GM12878 (cell line): ENCODE measurements at regions not wholly inside any gene's neighbourhood (a gene's known extent, or its start where the extent isn't known, plus 50 kb on each side); places are given as distances from the start of the nearest gene placed in this dataset.

ENCODE experiments used
- ATAC-seq: fragments of 200-7000 bp; cut with Tn5 transposase; 3 replicates; pipeline ENCODE4 v1.9.1; 2020; ENCODE audit warnings: mild to moderate bottlenecking, moderate library complexity
- BruUV-seq: library from RNA; stranded (reverse); fragments of 400-500 nt; replicated peaks from 2 replicates; lab custom pipeline; 2021; lab: Mats Ljungman, UMichigan
- CTCF ChIA-PET: fragments of 300-600 bp; sonication (Branson Sonifier 250); formaldehyde crosslinking; extraction: SDS; loops from one replicate; lab custom pipeline; 2021; ENCODE audit warnings: inconsistent platforms; lab: Yijun Ruan, JAX
- POLR2A ChIA-PET: fragments of 350-600 bp; formaldehyde crosslinking; extraction: SDS; loops from one replicate; lab custom pipeline; 2021; ENCODE audit warnings: inconsistent platforms; lab: Charles Lee
- RAD21 ChIA-PET: fragments of 300-600 bp; sonication (Branson Sonifier 250); formaldehyde crosslinking; loops from one replicate; lab custom pipeline; 2023; ENCODE audit warnings: antibody characterized with exemption; ENCODE audit not compliant: unreplicated experiment; lab: Charles Lee
- SMC1A ChIA-PET: fragments of 300-600 bp; sonication (Branson Sonifier 250); formaldehyde crosslinking; loops from one replicate; lab custom pipeline; 2023; ENCODE audit not compliant: unreplicated experiment, uncharacterized antibody; lab: Charles Lee
- DNase-seq: peaks from one replicate; pipeline ENCODE4 v3.0.0-alpha.2; 2011; ENCODE audit warnings: low read depth, low spot score
- FAIRE-seq: peaks from 3 replicates; lab custom pipeline; 2011; peaks lifted over from hg19 to GRCh38; lab: Jason Lieb, UNC
- H2AFZ ChIP-seq: 2 replicates; pipeline ENCODE4 v1.6.0; 2011; ENCODE audit warnings: low read depth, low read length, control low read depth; ENCODE audit not compliant: control insufficient read depth
- H3K27ac ChIP-seq: 2 replicates; pipeline ENCODE4 v1.5.1; 2011; ENCODE audit warnings: control low read depth; ENCODE audit not compliant: control insufficient read depth, insufficient read depth
- H3K27me3 ChIP-seq, 2 experiments: replicated peaks in 1 of 2; 2 replicates each; pipeline versions ENCODE4 v1.6.0 to v1.6.1; 2011; ENCODE audit warnings: low read length in 1 of 2; ENCODE audit not compliant: control insufficient read depth in 2 of 2, insufficient read depth in 2 of 2
- H3K36me3 ChIP-seq, 2 experiments: 2 replicates each; pipeline ENCODE4 v1.5.1; 2011; ENCODE audit warnings: low read length in 1 of 2; ENCODE audit not compliant: control insufficient read depth in 2 of 2, insufficient read depth in 2 of 2
- H3K4me1 ChIP-seq: 2 replicates; pipeline ENCODE4 v1.6.1; 2011; ENCODE audit warnings: mild to moderate bottlenecking, low read length, moderate library complexity, mixed read lengths; ENCODE audit not compliant: control insufficient read depth, insufficient read depth
- H3K4me2 ChIP-seq: 2 replicates; pipeline ENCODE4 v1.6.0; 2011; ENCODE audit warnings: control low read depth; ENCODE audit not compliant: control insufficient read depth, insufficient read depth
- H3K4me3 ChIP-seq: fragments of 200-600 bp; sonication (generic); 2 replicates; pipeline ENCODE4 v1.5.1; 2016
- H3K79me2 ChIP-seq: 2 replicates; pipeline ENCODE4 v1.6.0; 2011; ENCODE audit warnings: low read length; ENCODE audit not compliant: control insufficient read depth, insufficient read depth
- H3K9ac ChIP-seq: 2 replicates; pipeline ENCODE4 v1.8.0; 2011; ENCODE audit warnings: low read length, control low read depth, mixed read lengths; ENCODE audit not compliant: control insufficient read depth, insufficient read depth
- H3K9me3 ChIP-seq: replicated peaks from 3 replicates; pipeline ENCODE4 v1.5.1; 2011; ENCODE audit warnings: mild to moderate bottlenecking, low read length; ENCODE audit not compliant: control insufficient read depth, insufficient read depth
- H4K20me1 ChIP-seq: 2 replicates; pipeline ENCODE4 v1.6.0; 2011; ENCODE audit not compliant: control insufficient read depth, insufficient read depth
- EED ChIP-seq: sonication (generic); IDR thresholded peaks from 2 replicates; pipeline ENCODE4 v1.6.1; 2016; ENCODE audit warnings: antibody characterized with exemption, low read depth
- EGR1 ChIP-seq, 2 experiments: IDR thresholded peaks; 1 replicate in 1 of 2; 2 replicates in 1 of 2; pipeline ENCODE4 v1.6.1; 2011 to 2012; ENCODE audit warnings: low read depth in 2 of 2, low read length in 2 of 2, borderline replicate concordance in 1 of 2, mild to moderate bottlenecking in 1 of 2, moderate library complexity in 1 of 2
- ETV6 ChIP-seq, 2 experiments: fragments of 450-650 bp in 1 of 2; IDR thresholded peaks in 1 of 2; conservative IDR thresholded peaks in 1 of 2; 2 replicates each; pipeline ENCODE4 v1.6.1; 2014; ENCODE audit warnings: antibody characterized with exemption in 1 of 2, borderline replicate concordance in 1 of 2, low read depth in 1 of 2, mild to moderate bottlenecking in 1 of 2, moderate library complexity in 1 of 2
- FOS ChIP-seq: IDR thresholded peaks from 3 replicates; pipeline ENCODE4 v1.6.1; 2011; ENCODE audit warnings: borderline replicate concordance; ENCODE audit not compliant: insufficient read length; ENCODE audit errors: extremely low read depth
- HDAC2 ChIP-seq: fragments of 200-600 bp; sonication (generic); IDR thresholded peaks from 2 replicates; pipeline ENCODE4 v1.6.1; 2017
- KAT2A ChIP-seq: conservative IDR thresholded peaks from 2 replicates; pipeline ENCODE4 v1.6.1; 2011; ENCODE audit warnings: low read depth, low read length; ENCODE audit not compliant: control insufficient read depth
- NR2C1 ChIP-seq: fragments of 450-650 bp; IDR thresholded peaks from 2 replicates; pipeline ENCODE4 v1.6.1; 2017; ENCODE audit warnings: antibody characterized with exemption, mild to moderate bottlenecking, moderate library complexity
- RAD21 ChIP-seq: IDR thresholded peaks from 2 replicates; pipeline ENCODE4 v1.6.1; 2011; ENCODE audit warnings: mild to moderate bottlenecking, low read depth, low read length, moderate library complexity; ENCODE audit not compliant: insufficient read depth
- RELA ChIP-seq: fragments of 450-650 bp; IDR thresholded peaks from 2 replicates; pipeline ENCODE4 v1.8.0; 2014; ENCODE audit warnings: borderline replicate concordance; ENCODE audit not compliant: partially characterized antibody
- SRF ChIP-seq, 2 experiments: IDR thresholded peaks; 2 replicates each; pipeline ENCODE4 v1.6.1; 2011; ENCODE audit warnings: low read depth in 2 of 2, low read length in 2 of 2, mild to moderate bottlenecking in 1 of 2, moderate library complexity in 1 of 2
- STAT1 ChIP-seq: fragments of 450-650 bp; conservative IDR thresholded peaks from 2 replicates; pipeline ENCODE4 v1.6.1; 2014; ENCODE audit warnings: antibody characterized with exemption, mild to moderate bottlenecking
- TARDBP ChIP-seq: IDR thresholded peaks from 2 replicates; pipeline ENCODE4 v1.6.1; 2016; ENCODE audit warnings: borderline replicate concordance
- WGBS: methylation state at CpG from one replicate; pipeline ENCODE4 v1.1.6; 2016; ENCODE audit warnings: low lambda C conversion rate; ENCODE audit not compliant: insufficient replicate concordance, insufficient coverage; ENCODE audit errors: missing lambda C conversion rate; 5-methylcytosine and 5-hydroxymethylcytosine counted together
- in situ Hi-C: fragments of 300-500 bp; cut with MboI; formaldehyde crosslinking; loops from 9 replicates; pipeline ENCODE4 v1.14.3; 2018; ENCODE audit warnings: mixed read lengths
- intact Hi-C: fragments of 100-400 bp; cut with micrococcal nuclease; formaldehyde crosslinking; loops from one replicate; pipeline ENCODE4 v1.14.2; 2022; ENCODE audit not compliant: unreplicated experiment
- TF ChIP-seq, protein P1 (sequence below): fragments of 450-650 bp; IDR thresholded peaks from 2 replicates; pipeline ENCODE4 v1.6.1; 2014; ENCODE audit warnings: mild to moderate bottlenecking
- TF ChIP-seq, protein P2 (sequence below): IDR thresholded peaks from 2 replicates; pipeline ENCODE4 v1.6.1; 2012; ENCODE audit warnings: low read depth, low read length, improper control_type of control experiment
- TF ChIP-seq, protein P3 (sequence below): IDR thresholded peaks from 2 replicates; pipeline ENCODE4 v1.6.1; 2012; ENCODE audit warnings: low read length, inconsistent platforms

DNA sequence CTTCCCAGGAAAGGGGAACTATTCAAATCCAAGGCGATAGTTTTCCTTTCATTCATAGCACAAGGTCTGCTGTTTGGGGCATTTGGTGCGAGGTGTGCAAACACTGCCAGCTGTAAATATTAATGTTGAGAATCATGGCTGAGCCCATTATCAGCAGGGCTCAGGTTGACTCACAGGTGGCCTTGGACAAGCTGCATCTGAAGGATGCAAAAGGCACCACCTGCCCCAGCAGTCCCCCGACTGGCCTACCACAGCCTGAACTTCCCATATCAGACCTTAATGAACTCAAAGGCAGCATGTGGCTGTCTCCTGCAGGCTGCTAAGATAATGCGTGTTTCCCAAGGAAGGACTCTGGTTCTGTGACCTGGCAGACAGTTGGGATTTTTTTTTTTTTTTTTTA lies 93.3 kb upstream of the MAP1LC3B2 start:
- H3K4me1 ChIP-seq: no peaks in the 10 kb centered on the region
- ATAC-seq: no peak
- no peak overlapping the region for H3K4me2 ChIP-seq
- RAD21 ChIA-PET: no interaction called here
- POLR2A ChIA-PET: no interaction called here
- no peaks in the 10 kb centered on the region for H3K36me3 ChIP-seq
- H2AFZ ChIP-seq: no peak overlapping the region
- CTCF ChIA-PET: interaction anchor here (0.8 kb wide), 1 partner anchor 66 kb away, joined by 3 read pairs; no protein-coding TSS in a partner anchor
- intact Hi-C loops: no loop called here
- WGBS: 47% methylated on average over 4 of the region's 4 CpGs
- no peak for FAIRE-seq
- H3K79me2 ChIP-seq: no peaks in the 10 kb centered on the region
- no peak overlapping the region for H3K9ac ChIP-seq
- no peak overlapping the region for H3K27ac ChIP-seq
- in situ Hi-C loops: no loop called here
- no peak for TF ChIP-seq EGR1 (IDR thresholded peaks at IDR 0.05; ENCODE audit: borderline replicate concordance in 1 of 2, low read depth in 2 of 2, low read length in 2 of 2)
- no peak for TF ChIP-seq RELA
- TF ChIP-seq EED: no peak
- no peak for TF ChIP-seq FOS
- TF ChIP-seq ETV6 (conservative IDR thresholded peaks at IDR 0.05 in 1 of 2, IDR thresholded peaks at IDR 0.05 in 1 of 2; ENCODE audit: borderline replicate concordance in 1 of 2, low read depth in 1 of 2): no peak
- TF ChIP-seq TARDBP: no peak
- BruUV-seq: no TSS peak
- no peaks in the 10 kb centered on the region for H4K20me1 ChIP-seq
- no peak for DNase-seq
- SMC1A ChIA-PET: interaction anchor here (0.8 to 1.4 kb wide), 3 partner anchors 12 to 29 kb away, joined by 3 read pairs; no protein-coding TSS in a partner anchor
- no peak overlapping the region for H3K4me3 ChIP-seq
- H3K27me3 ChIP-seq: peaks cover 0 to 3% of the 10 kb centered on the region in 2 experiments; a peak in 2 of 4 replicates
- no peaks in the 10 kb centered on the region for H3K9me3 ChIP-seq

DNA sequence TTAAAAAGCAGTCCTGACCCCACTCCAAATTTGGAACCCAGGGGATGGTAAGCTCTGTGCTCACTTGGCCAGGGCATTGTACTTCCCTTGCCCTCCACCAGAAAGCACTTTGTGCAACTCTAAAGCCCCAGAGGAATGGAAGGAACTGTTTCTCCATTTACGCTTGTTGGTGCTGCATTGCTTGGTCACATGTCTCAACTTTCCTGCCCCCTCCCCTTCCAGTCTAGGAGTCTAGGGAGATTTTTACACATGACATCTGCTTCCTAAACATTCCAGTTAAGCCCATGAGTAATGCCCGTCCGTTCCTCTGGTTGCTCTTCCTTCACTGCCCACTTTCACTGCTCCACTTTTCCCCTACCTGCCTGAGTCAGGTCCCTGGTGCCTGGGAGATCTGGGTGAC lies 92.6 kb upstream of the MAP1LC3B2 start:
- ATAC-seq (no peak), FAIRE-seq (no peak), DNase-seq (no peak)
- Histone ChIP-seq H3K4me2 (no peak overlapping the region), H3K4me3 (no peak overlapping the region), H3K27ac (no peak overlapping the region), H3K4me1 (no peaks in the 10 kb centered on the region), H3K36me3 (no peaks in the 10 kb centered on the region), H3K9me3 (no peaks in the 10 kb centered on the region), H3K27me3 (no peaks in the 10 kb centered on the region; a peak in 2 of 4 replicates), H3K79me2 (no peaks in the 10 kb centered on the region), H3K9ac (no peak overlapping the region), H2AFZ (no peak overlapping the region), H4K20me1 (no peaks in the 10 kb centered on the region)
- in situ Hi-C loops: no loop called here
- ChIA-PET RAD21 (no interaction called here), POLR2A (interaction anchor here (0.6 kb wide), 1 partner anchor 58 kb away, joined by 4 read pairs; no protein-coding TSS in a partner anchor), CTCF (no interaction called here), SMC1A (interaction anchor here (1.2 kb wide), 1 partner anchor 30 kb away, joined by 3 read pairs; no protein-coding TSS in a partner anchor)
- WGBS: 66% methylated on average over 3 of the region's 3 CpGs
- BruUV-seq: no TSS peak
- intact Hi-C loops: no loop called here
- TF ChIP-seq RAD21 (no peak), SRF (IDR thresholded peaks at IDR 0.05; ENCODE audit: low read depth in 2 of 2, low read length in 2 of 2) (no peak), HDAC2 (no peak), STAT1 (no peak), KAT2A (no peak), EGR1 (IDR thresholded peaks at IDR 0.05; ENCODE audit: borderline replicate concordance in 1 of 2, low read depth in 2 of 2, low read length in 2 of 2) (no peak), NR2C1 (no peak), RELA (no peak)
- TF ChIP-seq, protein P1, sequence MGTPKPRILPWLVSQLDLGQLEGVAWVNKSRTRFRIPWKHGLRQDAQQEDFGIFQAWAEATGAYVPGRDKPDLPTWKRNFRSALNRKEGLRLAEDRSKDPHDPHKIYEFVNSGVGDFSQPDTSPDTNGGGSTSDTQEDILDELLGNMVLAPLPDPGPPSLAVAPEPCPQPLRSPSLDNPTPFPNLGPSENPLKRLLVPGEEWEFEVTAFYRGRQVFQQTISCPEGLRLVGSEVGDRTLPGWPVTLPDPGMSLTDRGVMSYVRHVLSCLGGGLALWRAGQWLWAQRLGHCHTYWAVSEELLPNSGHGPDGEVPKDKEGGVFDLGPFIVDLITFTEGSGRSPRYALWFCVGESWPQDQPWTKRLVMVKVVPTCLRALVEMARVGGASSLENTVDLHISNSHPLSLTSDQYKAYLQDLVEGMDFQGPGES: no peak
- TF ChIP-seq, protein P2, sequence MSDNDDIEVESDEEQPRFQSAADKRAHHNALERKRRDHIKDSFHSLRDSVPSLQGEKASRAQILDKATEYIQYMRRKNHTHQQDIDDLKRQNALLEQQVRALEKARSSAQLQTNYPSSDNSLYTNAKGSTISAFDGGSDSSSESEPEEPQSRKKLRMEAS: no peak
- TF ChIP-seq, protein P3, sequence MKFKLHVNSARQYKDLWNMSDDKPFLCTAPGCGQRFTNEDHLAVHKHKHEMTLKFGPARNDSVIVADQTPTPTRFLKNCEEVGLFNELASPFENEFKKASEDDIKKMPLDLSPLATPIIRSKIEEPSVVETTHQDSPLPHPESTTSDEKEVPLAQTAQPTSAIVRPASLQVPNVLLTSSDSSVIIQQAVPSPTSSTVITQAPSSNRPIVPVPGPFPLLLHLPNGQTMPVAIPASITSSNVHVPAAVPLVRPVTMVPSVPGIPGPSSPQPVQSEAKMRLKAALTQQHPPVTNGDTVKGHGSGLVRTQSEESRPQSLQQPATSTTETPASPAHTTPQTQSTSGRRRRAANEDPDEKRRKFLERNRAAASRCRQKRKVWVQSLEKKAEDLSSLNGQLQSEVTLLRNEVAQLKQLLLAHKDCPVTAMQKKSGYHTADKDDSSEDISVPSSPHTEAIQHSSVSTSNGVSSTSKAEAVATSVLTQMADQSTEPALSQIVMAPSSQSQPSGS: no peak
